HCT116 (cell line): ENCODE measurements at regions not wholly inside any gene's neighbourhood (a gene's known extent, or its start where the extent isn't known, plus 50 kb on each side); places are given as distances from the start of the nearest gene placed in this dataset.

Experiments
- ATAC-seq: fragments of 200-7000 bp; cut with Tn5 transposase; 2 replicates; pipeline ENCODE4 v1.9.1; 2020; ENCODE audit warnings: mild to moderate bottlenecking, moderate library complexity
- BruUV-seq: library from RNA; stranded (reverse); fragments of 400-500 nt; replicated peaks from 2 replicates; lab custom pipeline; 2021; lab: Mats Ljungman, UMichigan
- CTCF ChIA-PET: fragments of 300-600 bp; sonication (Branson Sonifier 250); formaldehyde crosslinking; loops from one replicate; lab custom pipeline; 2021; ENCODE audit warnings: antibody characterized with exemption; lab: Charles Lee
- POLR2A ChIA-PET: fragments of 300-600, 350-600 bp; sonication (Branson Sonifier 250); formaldehyde crosslinking; loops from one replicate; lab custom pipeline; 2021; ENCODE audit warnings: antibody characterized with exemption; lab: Charles Lee
- RAD21 ChIA-PET, 2 experiments: fragments of 300-600 bp; sonication (Branson Sonifier 250); formaldehyde crosslinking; loops; one replicate each; lab custom pipeline; 2023; ENCODE audit warnings: low total read pairs in 2 of 2; ENCODE audit not compliant: uncharacterized antibody in 2 of 2, unreplicated experiment in 2 of 2, low non-redundant PET in 1 of 2; lab: Charles Lee
- DNase-seq: peaks from one replicate; pipeline ENCODE4 v3.0.0-alpha.2; 2010; ENCODE audit warnings: low read depth, low spot score
- H2AFZ ChIP-seq: fragments of 200-600 bp; shearing (Covaris generic), sonication (generic); 2 replicates; pipeline ENCODE4 v1.6.1; 2017; ENCODE audit warnings: low read depth, mixed run types, mixed read lengths, antibody characterized with exemption, low read length; ENCODE audit not compliant: poor library complexity, severe bottlenecking
- H3K27ac ChIP-seq: 2 replicates; pipeline ENCODE4 v1.5.1; 2012; ENCODE audit warnings: low read depth, low read length
- H3K27me3 ChIP-seq: fragments of 200-600 bp; sonication (generic); 2 replicates; pipeline ENCODE4 v1.6.1; 2016; ENCODE audit warnings: mixed run types, low read length, mixed read lengths; ENCODE audit not compliant: insufficient read depth
- H3K36me3 ChIP-seq, 2 experiments: fragments of 200-500 bp in 1 of 2; fragments of 200-600 bp in 1 of 2; sonication (Bioruptor generic) in 1 of 2; sonication (generic) in 1 of 2; 2 replicates each; pipeline versions ENCODE4 v1.5.1 to v1.6.1; 2014 to 2016; ENCODE audit warnings: low read length in 2 of 2, inconsistent platforms in 1 of 2, mixed read lengths in 1 of 2, mixed run types in 1 of 2; ENCODE audit not compliant: insufficient read depth in 2 of 2, control insufficient read depth in 1 of 2
- H3K4me1 ChIP-seq, 2 experiments: fragments of 200-600 bp in 1 of 2; sonication (generic) in 1 of 2; 2 replicates each; pipeline versions ENCODE4 v1.5.1 to v1.6.1; 2012 to 2017; ENCODE audit warnings: low read length in 2 of 2, inconsistent platforms in 1 of 2, mild to moderate bottlenecking in 1 of 2, mixed read lengths in 1 of 2, mixed run types in 1 of 2, moderate library complexity in 1 of 2; ENCODE audit not compliant: insufficient read depth in 2 of 2, control insufficient read depth in 1 of 2
- H3K4me2 ChIP-seq: fragments of 200-600 bp; sonication (generic); 2 replicates; pipeline ENCODE4 v1.6.1; 2017; ENCODE audit warnings: mixed run types, low read length, mixed read lengths
- H3K4me3 ChIP-seq, 2 experiments: fragments of 200-600 bp in 1 of 2; sonication (generic) in 1 of 2; replicated peaks in 1 of 2; 2 replicates each; pipeline ENCODE4 v1.5.1; 2011 to 2016; ENCODE audit warnings: low read length in 2 of 2, control low read depth in 1 of 2, low read depth in 1 of 2, mild to moderate bottlenecking in 1 of 2, mixed read lengths in 1 of 2, mixed run types in 1 of 2
- H3K79me2 ChIP-seq: fragments of 200-600 bp; sonication (generic); 2 replicates; pipeline ENCODE4 v1.6.1; 2017; ENCODE audit warnings: mild to moderate bottlenecking, mixed run types, low read length, moderate library complexity, mixed read lengths; ENCODE audit not compliant: insufficient read depth
- H3K9ac ChIP-seq: fragments of 200-600 bp; sonication (generic); 2 replicates; pipeline ENCODE4 v1.6.1; 2016; ENCODE audit warnings: low read length, mixed read lengths
- H3K9me2 ChIP-seq: fragments of 200-600 bp; sonication (generic), shearing (Covaris generic); 2 replicates; pipeline ENCODE4 v1.6.1; 2017; ENCODE audit warnings: mixed run types, mild to moderate bottlenecking, moderate library complexity; ENCODE audit not compliant: insufficient read depth
- H3K9me3 ChIP-seq, 2 experiments: fragments of 200-500 bp in 1 of 2; fragments of 200-600 bp in 1 of 2; sonication (Bioruptor generic) in 1 of 2; sonication (generic) in 1 of 2; 2 replicates each; pipeline ENCODE4 v1.6.1; 2014 to 2017; ENCODE audit warnings: low read length in 2 of 2, mixed read lengths in 2 of 2, inconsistent platforms in 1 of 2, low read depth in 1 of 2, mild to moderate bottlenecking in 1 of 2, mixed run types in 1 of 2, moderate library complexity in 1 of 2; ENCODE audit not compliant: control insufficient read depth in 1 of 2, insufficient read depth in 1 of 2
- H4K20me1 ChIP-seq: fragments of 200-600 bp; sonication (generic), shearing (Covaris generic); 2 replicates; pipeline ENCODE4 v1.6.1; 2017; ENCODE audit warnings: mixed run types, mild to moderate bottlenecking, moderate library complexity; ENCODE audit not compliant: insufficient read depth
- EGR1 ChIP-seq: IDR thresholded peaks from 2 replicates; pipeline ENCODE4 v1.6.1; 2012; ENCODE audit warnings: low read depth
- POLR2A ChIP-seq: IDR thresholded peaks from 2 replicates; pipeline ENCODE4 v1.7.0; 2011; ENCODE audit warnings: borderline replicate concordance; ENCODE audit not compliant: insufficient read depth, insufficient read length; ENCODE audit errors: extremely low read depth
- SRF ChIP-seq: IDR thresholded peaks from 2 replicates; pipeline ENCODE4 v1.6.1; 2012; ENCODE audit warnings: low read depth
- TCF7L2 ChIP-seq: IDR thresholded peaks from 2 replicates; pipeline ENCODE4 v1.7.0; 2011; ENCODE audit warnings: borderline replicate concordance, inconsistent platforms; ENCODE audit not compliant: insufficient read depth, insufficient read length; ENCODE audit errors: extremely low read depth
- ZNF274 ChIP-seq: fragments of 200-500 bp; sonication (Bioruptor generic); IDR thresholded peaks from 2 replicates; pipeline ENCODE4 v1.6.1; 2014; ENCODE audit warnings: mild to moderate bottlenecking, low read depth, low read length, inconsistent platforms
- intact Hi-C: fragments of 100-400 bp; cut with micrococcal nuclease; formaldehyde crosslinking; loops from 2 replicates; pipeline ENCODE4 v1.10.0; 2022
- TF ChIP-seq, protein P1 (sequence below): IDR thresholded peaks from 2 replicates; pipeline ENCODE4 v1.6.1; 2012
- TF ChIP-seq, protein P2 (sequence below): IDR thresholded peaks from 2 replicates; pipeline ENCODE4 v1.6.1; 2012; ENCODE audit warnings: low read depth

DNA sequence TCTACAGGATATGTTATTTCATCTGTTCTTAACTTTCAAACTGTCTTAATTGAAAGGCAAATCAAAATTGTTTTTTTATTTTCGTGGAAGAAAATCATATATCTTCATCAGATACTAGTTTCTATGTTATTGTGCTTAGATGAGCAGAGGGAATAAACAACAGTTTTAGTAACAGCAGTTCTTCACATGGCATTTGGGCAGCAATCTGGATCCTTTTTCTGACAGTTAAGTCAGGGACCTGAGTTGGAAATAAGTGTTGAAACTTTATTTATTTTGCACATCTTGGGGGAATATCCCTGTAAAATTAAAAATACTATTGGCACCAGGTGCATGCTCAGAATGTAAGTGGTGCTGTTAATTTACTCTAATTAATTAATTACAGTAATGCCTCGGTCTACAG lies 296.3 kb downstream of the GPAM start:
- Histone ChIP-seq H4K20me1 (no peaks in the 10 kb centered on the region), H3K9me3 (no peaks in the 10 kb centered on the region), H3K27ac (no peak overlapping the region), H3K4me2 (no peak overlapping the region), H3K4me3 (no peak overlapping the region), H3K9me2 (no peaks in the 10 kb centered on the region), H3K79me2 (no peaks in the 10 kb centered on the region), H3K27me3 (peaks cover 35% of the 10 kb centered on the region), H3K9ac (no peak overlapping the region), H3K4me1 (no peaks in the 10 kb centered on the region), H3K36me3 (no peaks in the 10 kb centered on the region), H2AFZ (no peak overlapping the region)
- POLR2A ChIA-PET: no interaction called here
- ATAC-seq (no peak), DNase-seq (no peak)
- intact Hi-C loops: no loop called here
- BruUV-seq: no TSS peak
- RAD21 ChIA-PET: no interaction called here
- CTCF ChIA-PET: no interaction called here
- TF ChIP-seq SRF: no peak
- TF ChIP-seq, protein P1, sequence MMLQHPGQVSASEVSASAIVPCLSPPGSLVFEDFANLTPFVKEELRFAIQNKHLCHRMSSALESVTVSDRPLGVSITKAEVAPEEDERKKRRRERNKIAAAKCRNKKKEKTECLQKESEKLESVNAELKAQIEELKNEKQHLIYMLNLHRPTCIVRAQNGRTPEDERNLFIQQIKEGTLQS: no peak
- TF ChIP-seq TCF7L2: no peak
- TF ChIP-seq, protein P2, sequence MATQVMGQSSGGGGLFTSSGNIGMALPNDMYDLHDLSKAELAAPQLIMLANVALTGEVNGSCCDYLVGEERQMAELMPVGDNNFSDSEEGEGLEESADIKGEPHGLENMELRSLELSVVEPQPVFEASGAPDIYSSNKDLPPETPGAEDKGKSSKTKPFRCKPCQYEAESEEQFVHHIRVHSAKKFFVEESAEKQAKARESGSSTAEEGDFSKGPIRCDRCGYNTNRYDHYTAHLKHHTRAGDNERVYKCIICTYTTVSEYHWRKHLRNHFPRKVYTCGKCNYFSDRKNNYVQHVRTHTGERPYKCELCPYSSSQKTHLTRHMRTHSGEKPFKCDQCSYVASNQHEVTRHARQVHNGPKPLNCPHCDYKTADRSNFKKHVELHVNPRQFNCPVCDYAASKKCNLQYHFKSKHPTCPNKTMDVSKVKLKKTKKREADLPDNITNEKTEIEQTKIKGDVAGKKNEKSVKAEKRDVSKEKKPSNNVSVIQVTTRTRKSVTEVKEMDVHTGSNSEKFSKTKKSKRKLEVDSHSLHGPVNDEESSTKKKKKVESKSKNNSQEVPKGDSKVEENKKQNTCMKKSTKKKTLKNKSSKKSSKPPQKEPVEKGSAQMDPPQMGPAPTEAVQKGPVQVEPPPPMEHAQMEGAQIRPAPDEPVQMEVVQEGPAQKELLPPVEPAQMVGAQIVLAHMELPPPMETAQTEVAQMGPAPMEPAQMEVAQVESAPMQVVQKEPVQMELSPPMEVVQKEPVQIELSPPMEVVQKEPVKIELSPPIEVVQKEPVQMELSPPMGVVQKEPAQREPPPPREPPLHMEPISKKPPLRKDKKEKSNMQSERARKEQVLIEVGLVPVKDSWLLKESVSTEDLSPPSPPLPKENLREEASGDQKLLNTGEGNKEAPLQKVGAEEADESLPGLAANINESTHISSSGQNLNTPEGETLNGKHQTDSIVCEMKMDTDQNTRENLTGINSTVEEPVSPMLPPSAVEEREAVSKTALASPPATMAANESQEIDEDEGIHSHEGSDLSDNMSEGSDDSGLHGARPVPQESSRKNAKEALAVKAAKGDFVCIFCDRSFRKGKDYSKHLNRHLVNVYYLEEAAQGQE: no peak
- no peak for TF ChIP-seq ZNF274
- no peak for TF ChIP-seq POLR2A
- TF ChIP-seq EGR1: no peak
- TF ChIP-seq, all 23 proteins: peak for 0
